PC-3 (cell line): ENCODE measurements at regions not wholly inside any gene's neighbourhood (a gene's known extent, or its start where the extent isn't known, plus 50 kb on each side); places are given as distances from the start of the nearest gene placed in this dataset.

Source experiments
- ATAC-seq: fragments of 200-7000 bp; cut with Tn5 transposase; 2 replicates; pipeline ENCODE4 v1.9.1; 2020; ENCODE audit warnings: mild to moderate bottlenecking, moderate library complexity
- BruUV-seq: library from RNA; stranded (reverse); fragments of 400-500 nt; replicated peaks from 2 replicates; lab custom pipeline; 2021; lab: Mats Ljungman, UMichigan
- CTCF ChIA-PET: fragments of 300-600 bp; sonication (Branson Sonifier 250); formaldehyde crosslinking; loops from one replicate; lab custom pipeline; 2022; ENCODE audit warnings: antibody characterized with exemption; lab: Charles Lee
- POLR2A ChIA-PET: fragments of 300-600 bp; sonication (Branson Sonifier 250); formaldehyde crosslinking; loops from one replicate; lab custom pipeline; 2022; ENCODE audit warnings: antibody characterized with exemption; ENCODE audit not compliant: unreplicated experiment; lab: Charles Lee
- DNase-seq: peaks from one replicate; pipeline ENCODE4 v3.0.0-alpha.2; 2015
- H2AFZ ChIP-seq: fragments of 300-600 bp; sonication (generic); 2 replicates; pipeline ENCODE4 v1.6.0; 2016; ENCODE audit warnings: antibody characterized with exemption, low read length
- H3F3A ChIP-seq: fragments of 300-600 bp; sonication (generic); one replicate; pipeline ENCODE4 v1.6.0; 2017; ENCODE audit warnings: antibody characterized with exemption, low read length, control low read depth, mild to moderate bottlenecking; ENCODE audit not compliant: unreplicated experiment
- H3K27ac ChIP-seq: fragments of 300-600 bp; sonication (generic); 2 replicates; pipeline ENCODE4 v1.5.1; 2016; ENCODE audit warnings: mild to moderate bottlenecking, low read length
- H3K27me3 ChIP-seq: fragments of 300-600 bp; sonication (generic); 2 replicates; pipeline ENCODE4 v1.6.1; 2016; ENCODE audit warnings: low read length, mixed read lengths
- H3K36me3 ChIP-seq: fragments of 300-600 bp; sonication (generic); 2 replicates; pipeline ENCODE4 v1.6.1; 2016; ENCODE audit warnings: low read depth, mixed run types, low read length, mixed read lengths
- H3K4me1 ChIP-seq: fragments of 300-600 bp; sonication (generic); 2 replicates; pipeline ENCODE4 v1.5.1; 2016; ENCODE audit warnings: low read length; ENCODE audit not compliant: insufficient read depth
- H3K4me2 ChIP-seq: fragments of 300-600 bp; sonication (generic); 2 replicates; pipeline ENCODE4 v1.6.0; 2016; ENCODE audit warnings: low read length
- H3K4me3 ChIP-seq: fragments of 300-600 bp; sonication (generic); 2 replicates; pipeline ENCODE4 v1.5.1; 2016; ENCODE audit warnings: mild to moderate bottlenecking, low read length, mixed read lengths
- H3K79me2 ChIP-seq: fragments of 300-600 bp; sonication (generic); 2 replicates; pipeline ENCODE4 v1.6.1; 2017; ENCODE audit warnings: low read length, mixed read lengths
- H3K9ac ChIP-seq: fragments of 300-600 bp; sonication (generic); 2 replicates; pipeline ENCODE4 v1.6.0; 2016; ENCODE audit warnings: mild to moderate bottlenecking, low read length
- H3K9me2 ChIP-seq: fragments of 300-600 bp; sonication (generic); replicated peaks from 2 replicates; pipeline ENCODE4 v1.6.1; 2016; ENCODE audit warnings: mixed run types, low read length, mixed read lengths
- H3K9me3 ChIP-seq: fragments of 300-600 bp; sonication (generic); 2 replicates; pipeline ENCODE4 v1.6.1; 2016; ENCODE audit warnings: low read length, mixed read lengths
- H4K20me1 ChIP-seq: fragments of 300-600 bp; sonication (generic); 2 replicates; pipeline ENCODE4 v1.6.1; 2016; ENCODE audit warnings: low read length, mixed read lengths
- EZH2 ChIP-seq: fragments of 300-600 bp; sonication (generic); IDR thresholded peaks from one replicate; pipeline ENCODE4 v1.6.1; 2017; ENCODE audit warnings: antibody characterized with exemption, mild to moderate bottlenecking, low read length; ENCODE audit not compliant: unreplicated experiment
- EZH2phosphoT487 ChIP-seq: fragments of 300-600 bp; sonication (generic); IDR thresholded peaks from 2 replicates; pipeline ENCODE4 v1.6.1; 2018; ENCODE audit warnings: mild to moderate bottlenecking, antibody characterized with exemption, low read length, borderline replicate concordance
- intact Hi-C: fragments of 100-400 bp; cut with micrococcal nuclease; formaldehyde crosslinking; loops from 2 replicates; pipeline ENCODE4 v1.9.0; 2023
- TF ChIP-seq, protein P1 (sequence below): fragments of 300-600 bp; sonication (generic); conservative IDR thresholded peaks from 2 replicates; pipeline ENCODE4 v1.5.1; 2017; ENCODE audit warnings: antibody characterized with exemption, low read depth, mild to moderate bottlenecking, low read length

DNA sequence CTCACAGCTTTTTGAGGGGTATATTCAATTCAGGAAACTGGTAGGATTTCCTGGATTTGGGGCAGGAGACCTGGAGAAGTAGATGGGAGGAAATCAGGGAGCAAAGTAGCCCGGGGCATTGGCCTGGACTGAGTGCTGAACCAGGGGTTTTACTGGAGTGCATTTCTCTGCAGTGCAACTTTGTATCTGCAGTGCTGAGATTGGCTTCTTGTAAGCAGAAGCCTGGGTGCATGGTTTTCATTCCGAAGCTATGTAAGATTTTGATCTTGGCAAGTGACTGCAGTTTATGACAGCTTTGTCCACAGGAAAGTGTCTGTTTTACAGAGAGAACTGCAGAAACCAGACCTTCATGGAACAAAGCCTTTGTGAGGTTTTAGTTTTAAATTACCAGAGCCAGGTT is 158.3 kb downstream of the SPCS3 start:
- Histone ChIP-seq H3K9me3 (no peaks in the 10 kb centered on the region), H3K9ac (no peak overlapping the region), H3K4me3 (no peak overlapping the region), H3K27ac (no peak overlapping the region), H3K79me2 (no peaks in the 10 kb centered on the region), H3K27me3 (no peaks in the 10 kb centered on the region), H3K9me2 (no peaks in the 10 kb centered on the region), H3F3A (no peaks in the 10 kb centered on the region), H3K36me3 (no peaks in the 10 kb centered on the region), H4K20me1 (no peaks in the 10 kb centered on the region), H3K4me2 (no peak overlapping the region), H2AFZ (no peak overlapping the region), H3K4me1 (no peaks in the 10 kb centered on the region)
- no peak for TF ChIP-seq EZH2
- TF ChIP-seq, protein P1, sequence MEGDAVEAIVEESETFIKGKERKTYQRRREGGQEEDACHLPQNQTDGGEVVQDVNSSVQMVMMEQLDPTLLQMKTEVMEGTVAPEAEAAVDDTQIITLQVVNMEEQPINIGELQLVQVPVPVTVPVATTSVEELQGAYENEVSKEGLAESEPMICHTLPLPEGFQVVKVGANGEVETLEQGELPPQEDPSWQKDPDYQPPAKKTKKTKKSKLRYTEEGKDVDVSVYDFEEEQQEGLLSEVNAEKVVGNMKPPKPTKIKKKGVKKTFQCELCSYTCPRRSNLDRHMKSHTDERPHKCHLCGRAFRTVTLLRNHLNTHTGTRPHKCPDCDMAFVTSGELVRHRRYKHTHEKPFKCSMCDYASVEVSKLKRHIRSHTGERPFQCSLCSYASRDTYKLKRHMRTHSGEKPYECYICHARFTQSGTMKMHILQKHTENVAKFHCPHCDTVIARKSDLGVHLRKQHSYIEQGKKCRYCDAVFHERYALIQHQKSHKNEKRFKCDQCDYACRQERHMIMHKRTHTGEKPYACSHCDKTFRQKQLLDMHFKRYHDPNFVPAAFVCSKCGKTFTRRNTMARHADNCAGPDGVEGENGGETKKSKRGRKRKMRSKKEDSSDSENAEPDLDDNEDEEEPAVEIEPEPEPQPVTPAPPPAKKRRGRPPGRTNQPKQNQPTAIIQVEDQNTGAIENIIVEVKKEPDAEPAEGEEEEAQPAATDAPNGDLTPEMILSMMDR, result no peak
- no peak for TF ChIP-seq EZH2phosphoT487
- POLR2A ChIA-PET, result interaction anchor here (0.7 kb wide), 1 partner anchor 11 kb away, joined by 3 read pairs; no protein-coding TSS in a partner anchor
- ATAC-seq (no peak), DNase-seq (no peak)
- no TSS peak for BruUV-seq
- CTCF ChIA-PET, result no interaction called here
- intact Hi-C loops, result no loop called here

DNA sequence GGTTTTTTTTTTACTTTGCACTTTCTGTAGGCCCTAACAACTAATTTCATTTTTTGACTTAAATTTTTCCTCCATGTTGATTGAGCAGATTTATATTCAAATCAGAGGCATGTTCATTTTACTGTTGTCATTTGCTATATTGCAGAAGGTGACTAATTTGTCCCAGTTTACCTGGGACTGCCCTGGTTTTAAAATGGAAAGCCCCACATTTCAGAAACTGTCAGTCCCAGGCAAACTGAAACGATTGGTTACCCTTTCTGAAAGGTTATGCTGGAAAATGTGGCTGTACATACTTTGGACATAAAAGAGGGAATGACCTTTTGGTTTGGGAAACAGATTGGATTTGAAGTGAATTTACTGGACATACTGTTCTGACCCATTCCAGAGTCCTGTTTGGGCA is 160.0 kb downstream of the SPCS3 start:
- H3K9me3 ChIP-seq, result no peaks in the 10 kb centered on the region
- no peak overlapping the region for H3K9ac ChIP-seq
- intact Hi-C loops, result no loop called here
- DNase-seq (no peak), ATAC-seq (no peak)
- TF ChIP-seq EZH2phosphoT487, result no peak
- no peak for TF ChIP-seq EZH2
- TF ChIP-seq, protein P1, result no peak
- H3K79me2 ChIP-seq, result no peaks in the 10 kb centered on the region
- H3K36me3 ChIP-seq, result no peaks in the 10 kb centered on the region
- no peaks in the 10 kb centered on the region for H3K4me1 ChIP-seq
- no peak overlapping the region for H3K4me3 ChIP-seq
- H3F3A ChIP-seq, result no peaks in the 10 kb centered on the region
- no peak overlapping the region for H3K27ac ChIP-seq
- H3K4me2 ChIP-seq, result no peak overlapping the region
- ChIA-PET POLR2A (no interaction called here), CTCF (no interaction called here)
- no peak overlapping the region for H2AFZ ChIP-seq
- no peaks in the 10 kb centered on the region for H3K27me3 ChIP-seq
- H3K9me2 ChIP-seq, result no peaks in the 10 kb centered on the region
- no peaks in the 10 kb centered on the region for H4K20me1 ChIP-seq
- no TSS peak for BruUV-seq

GRCh38 chr4:176482972-176483371 is 163.2 kb downstream of the SPCS3 start:
- POLR2A ChIA-PET, result no interaction called here
- Histone ChIP-seq H2AFZ (no peak overlapping the region), H3K4me1 (no peaks in the 10 kb centered on the region), H3K9me3 (no peaks in the 10 kb centered on the region), H4K20me1 (no peaks in the 10 kb centered on the region), H3K27me3 (no peaks in the 10 kb centered on the region), H3K27ac (no peak overlapping the region), H3K9ac (no peak overlapping the region), H3F3A (no peaks in the 10 kb centered on the region), H3K4me2 (no peak overlapping the region), H3K4me3 (no peak overlapping the region), H3K36me3 (no peaks in the 10 kb centered on the region), H3K79me2 (no peaks in the 10 kb centered on the region), H3K9me2 (no peaks in the 10 kb centered on the region)
- no peak for DNase-seq
- BruUV-seq, result no TSS peak
- intact Hi-C loops, result no loop called here
- TF ChIP-seq EZH2phosphoT487, result no peak
- TF ChIP-seq EZH2, result no peak
- TF ChIP-seq, protein P1, result no peak
- no peak for ATAC-seq
- CTCF ChIA-PET, result no interaction called here
